ENCODE measurements at regions not wholly inside any gene's neighbourhood (a gene's known extent, or its start where the extent isn't known, plus 50 kb on each side); places are given as distances from the start of the nearest gene placed in this dataset.
"Not testable (repeated sequence)": the region's sequence is repeated elsewhere in the genome, so short reads cannot be mapped to it uniquely, and the experiment has no call there.

GRCh38 chr6:134402372-134402984, 84.6 kb upstream of the SGK1 start:
- DNase-seq (ENCODE audit: missing footprints): no peak
- no peak for ATAC-seq
- intact Hi-C loops (cut with DNase I): no loop called here

DNA sequence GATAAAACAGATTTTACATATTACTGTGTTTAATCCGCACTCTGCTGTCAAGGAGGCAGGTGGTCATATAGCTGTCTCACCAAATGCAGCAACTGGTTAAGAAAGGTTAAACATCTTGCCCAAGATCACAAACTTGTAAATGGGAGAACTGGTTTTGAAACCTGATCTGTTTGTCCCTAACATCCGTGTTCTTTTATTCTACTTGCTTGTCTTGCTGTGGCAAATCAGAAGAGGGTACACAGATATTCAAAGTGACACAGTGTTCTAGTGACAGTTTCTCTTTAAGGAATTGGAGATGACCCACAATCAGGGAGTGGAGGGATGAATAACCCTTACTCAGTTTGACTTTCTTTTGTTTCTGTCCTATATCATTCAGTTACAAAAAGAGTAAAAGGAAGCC, 83.0 kb upstream of the SGK1 start:
- DNase-seq (ENCODE audit: missing footprints) (no peak), ATAC-seq (no peak)
- intact Hi-C loops (cut with DNase I): no loop called here

- intact Hi-C loops (cut with DNase I): no loop called here
- DNase-seq (ENCODE audit: missing footprints) (no peak), ATAC-seq (no peak)
Observed at GRCh38 chr6:134398453-134398852, 80.5 kb upstream of the SGK1 start.

DNA sequence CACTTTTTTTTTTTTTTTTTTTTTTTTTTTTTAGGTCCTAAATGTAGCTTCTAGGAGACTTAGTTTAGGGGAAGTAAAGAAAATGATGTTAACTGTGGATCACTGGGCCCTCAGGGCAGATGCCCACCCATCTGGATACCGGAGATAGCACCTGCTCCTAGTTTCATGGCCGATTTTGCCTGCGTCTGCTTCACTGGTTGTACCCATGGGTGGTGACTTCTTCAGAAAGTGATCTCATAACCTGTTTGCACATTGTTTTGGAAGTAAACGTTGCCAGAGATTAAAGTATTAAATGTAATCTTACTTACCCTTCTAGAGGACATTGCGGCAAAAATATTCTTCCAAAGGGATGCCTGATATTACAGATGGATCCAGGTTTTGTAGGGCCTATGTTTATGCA, 79.8 kb upstream of the SGK1 start:
- DNase-seq (ENCODE audit: missing footprints): no peak
- no peak for ATAC-seq
- intact Hi-C loops (cut with DNase I): no loop called here

GRCh38 chr6:134394905-134395304, 77.0 kb upstream of the SGK1 start:
- ATAC-seq: no peak
- no peak for DNase-seq (ENCODE audit: missing footprints)
- intact Hi-C loops (cut with DNase I): no loop called here

GRCh38 chr6:134394208-134394607, 76.3 kb upstream of the SGK1 start:
- no peak for DNase-seq (ENCODE audit: missing footprints)
- intact Hi-C loops (cut with DNase I): no loop called here
- ATAC-seq: no peak

DNA sequence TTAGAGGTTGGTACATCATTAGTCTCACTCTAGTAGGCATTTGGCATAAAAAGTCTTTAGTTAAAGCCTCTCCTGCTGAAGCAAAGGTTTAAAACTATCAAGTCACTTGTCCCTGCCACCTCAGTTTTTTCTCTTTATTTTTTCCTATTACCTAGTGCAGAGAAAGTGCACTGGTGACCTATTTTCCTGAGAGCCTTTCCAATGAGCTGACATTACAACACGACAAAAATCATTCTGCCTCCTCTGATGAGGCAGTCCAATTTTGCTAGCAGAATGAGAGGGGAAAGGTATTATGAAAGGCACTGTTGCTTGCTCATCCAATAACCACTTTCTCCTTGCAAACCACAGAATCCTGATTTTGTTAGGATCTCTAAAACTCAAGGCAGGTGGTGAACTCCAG, 73.3 kb upstream of the SGK1 start:
- intact Hi-C loops (cut with DNase I): no loop called here
- ATAC-seq (no peak), DNase-seq (ENCODE audit: missing footprints) (no peak)

DNA sequence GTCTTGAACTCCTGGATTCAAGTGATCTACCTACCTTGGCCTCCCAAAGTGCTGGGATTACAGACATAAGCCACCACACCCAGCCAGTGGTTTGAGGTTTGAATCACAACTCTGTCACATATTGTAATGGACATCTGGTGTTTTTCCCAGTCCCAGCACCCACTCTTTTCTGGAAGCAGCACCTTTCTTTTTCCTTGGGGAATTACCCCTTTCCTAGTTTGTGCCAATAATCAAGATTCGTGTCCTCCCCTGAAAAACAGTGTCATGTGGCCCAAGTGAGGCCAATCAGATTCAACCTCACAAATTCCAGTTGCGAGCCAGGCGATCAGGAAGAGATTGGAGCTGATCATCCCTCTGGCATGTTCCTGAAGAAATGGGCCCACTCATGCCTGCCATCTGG, 71.7 kb upstream of the SGK1 start:
- ATAC-seq (no peak), DNase-seq (ENCODE audit: missing footprints) (no peak)
- intact Hi-C loops (cut with DNase I): no loop called here

DNA sequence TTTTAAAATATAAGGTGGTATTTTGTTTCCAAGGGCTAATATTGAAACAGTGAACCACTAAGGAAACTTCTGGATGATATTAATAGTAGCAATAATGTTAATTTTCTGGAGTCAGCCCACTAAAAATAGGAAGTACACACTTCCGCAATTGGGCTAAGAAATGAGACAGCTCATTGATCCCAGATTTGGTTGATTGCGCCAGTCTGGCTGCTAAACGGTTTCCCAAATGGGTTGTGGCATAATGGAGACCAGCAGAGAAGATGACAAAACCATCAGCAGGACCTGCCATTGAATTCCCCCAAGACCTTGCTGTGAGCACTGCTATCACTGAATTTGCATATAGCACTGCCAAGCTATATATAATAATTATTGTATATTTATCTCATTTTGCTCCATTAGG, 71.2 kb upstream of the SGK1 start:
- intact Hi-C loops (cut with DNase I): no loop called here
- ATAC-seq (no peak), DNase-seq (ENCODE audit: missing footprints) (no peak)

- ATAC-seq; intact Hi-C loops (cut with DNase I); DNase-seq (ENCODE audit: missing footprints): not testable (repeated sequence)
Observed at GRCh38 chr6:134386482-134386881, 68.6 kb upstream of the SGK1 start.

- no peak for ATAC-seq
- no peak for DNase-seq (ENCODE audit: missing footprints)
- intact Hi-C loops (cut with DNase I): no loop called here
Observed at GRCh38 chr6:134381959-134382358, 64.0 kb upstream of the SGK1 start.

- no peak for DNase-seq (ENCODE audit: missing footprints)
- ATAC-seq: no peak
- intact Hi-C loops (cut with DNase I): no loop called here
Observed at GRCh38 chr6:134379599-134379998, 61.7 kb upstream of the SGK1 start.

- no peak for DNase-seq (ENCODE audit: missing footprints)
- intact Hi-C loops (cut with DNase I): no loop called here
- ATAC-seq: no peak
Observed at GRCh38 chr6:134379076-134379475, 61.2 kb upstream of the SGK1 start.

GRCh38 chr6:134378426-134378825, 60.5 kb upstream of the SGK1 start:
- no peak for DNase-seq (ENCODE audit: missing footprints)
- intact Hi-C loops (cut with DNase I): no loop called here
- no peak for ATAC-seq

DNA sequence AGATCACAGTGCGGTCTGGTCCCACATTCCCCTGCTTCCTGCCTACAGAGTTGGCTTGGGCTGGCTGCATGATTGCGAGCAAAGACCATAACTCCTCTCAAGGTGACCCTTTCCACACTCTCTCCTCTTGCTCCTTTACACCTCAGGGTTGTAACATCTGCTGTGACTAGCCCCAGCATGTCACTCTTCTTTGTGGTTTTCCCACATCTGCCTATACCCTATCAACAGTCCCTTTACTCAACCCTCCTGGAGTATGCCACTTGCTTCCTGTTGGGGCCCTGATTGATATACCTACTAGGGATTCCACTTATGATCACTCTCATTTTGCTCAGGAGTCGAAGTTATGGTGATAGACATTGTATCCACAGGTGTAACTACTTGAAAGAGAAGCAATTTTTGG, 58.9 kb upstream of the SGK1 start:
- no peak for DNase-seq (ENCODE audit: missing footprints)
- no peak for ATAC-seq
- intact Hi-C loops (cut with DNase I): no loop called here

DNA sequence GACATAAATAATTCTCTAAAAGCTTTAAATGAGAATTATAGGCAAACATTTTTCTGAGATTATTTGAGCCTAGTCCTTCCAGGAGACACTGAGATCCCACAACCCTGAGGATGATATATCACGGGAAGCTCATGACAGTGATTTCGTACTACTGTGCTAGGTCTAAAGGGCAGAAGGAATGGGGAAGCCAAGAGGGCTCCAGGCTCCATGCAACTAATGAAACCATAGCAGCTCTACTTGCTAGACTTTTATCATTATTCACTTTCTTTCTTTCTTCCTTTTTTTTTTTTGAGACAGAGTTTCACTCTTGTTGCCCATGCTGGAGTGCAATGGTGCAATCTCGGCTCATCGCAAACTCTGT, 57.3 kb upstream of the SGK1 start:
- no peak for DNase-seq (ENCODE audit: missing footprints)
- intact Hi-C loops (cut with DNase I): no loop called here
- no peak for ATAC-seq

DNA sequence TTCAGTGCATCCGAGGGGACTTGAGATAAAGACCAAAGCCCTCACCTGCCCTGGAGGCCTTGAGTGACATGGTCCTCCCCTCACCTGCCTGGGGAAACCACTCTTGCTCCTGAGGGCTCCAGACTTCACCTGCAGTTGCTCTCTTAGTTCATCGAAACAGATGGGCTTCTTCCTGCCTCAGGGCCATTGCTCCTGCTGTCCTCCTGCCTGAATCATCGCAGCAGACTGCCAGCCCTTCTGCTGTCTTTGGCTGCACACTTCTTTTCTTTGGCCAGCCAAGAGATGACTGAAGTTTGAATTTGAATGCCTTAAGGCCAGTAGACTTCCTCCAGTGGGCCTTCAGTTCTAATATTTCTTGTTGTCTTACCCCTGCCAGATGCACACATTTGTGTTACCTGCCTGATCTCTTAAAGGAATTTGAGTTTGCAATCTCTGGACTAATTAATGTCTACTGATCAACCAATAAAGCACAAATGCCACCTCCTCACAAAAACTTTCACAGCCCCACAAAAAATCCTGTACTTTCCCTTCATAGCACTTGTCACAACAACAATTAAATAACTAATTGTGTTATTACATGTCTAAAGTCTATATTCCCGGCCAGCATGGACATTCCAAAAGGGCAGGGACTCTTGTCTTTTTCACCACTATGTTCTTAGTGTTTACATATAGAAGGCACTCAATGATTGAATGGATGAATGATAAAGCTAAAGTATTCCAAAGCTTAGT, 56.7 kb upstream of the SGK1 start:
- intact Hi-C loops (cut with DNase I): no loop called here
- ATAC-seq: no peak
- no peak for DNase-seq (ENCODE audit: missing footprints)

DNA sequence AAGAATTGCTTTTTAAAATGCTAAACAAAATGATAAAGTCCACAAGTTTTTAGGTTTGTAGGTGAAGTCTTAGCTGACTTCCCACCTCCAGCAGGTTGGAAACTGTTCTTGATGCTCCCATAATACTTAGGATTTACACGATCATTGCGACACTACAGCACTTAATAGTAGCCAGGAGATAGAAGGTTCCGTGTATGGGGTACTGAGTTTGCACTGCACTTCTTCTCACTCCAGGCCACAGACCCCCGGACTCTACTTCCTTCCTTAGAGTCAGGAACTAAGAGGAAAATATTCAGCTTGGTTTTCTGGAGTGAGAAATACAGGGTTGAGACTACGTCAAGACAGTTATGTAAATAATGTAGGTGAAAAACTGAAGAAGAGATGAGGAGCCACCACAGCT, 56.1 kb upstream of the SGK1 start:
- no peak for ATAC-seq
- intact Hi-C loops (cut with DNase I): no loop called here

DNA sequence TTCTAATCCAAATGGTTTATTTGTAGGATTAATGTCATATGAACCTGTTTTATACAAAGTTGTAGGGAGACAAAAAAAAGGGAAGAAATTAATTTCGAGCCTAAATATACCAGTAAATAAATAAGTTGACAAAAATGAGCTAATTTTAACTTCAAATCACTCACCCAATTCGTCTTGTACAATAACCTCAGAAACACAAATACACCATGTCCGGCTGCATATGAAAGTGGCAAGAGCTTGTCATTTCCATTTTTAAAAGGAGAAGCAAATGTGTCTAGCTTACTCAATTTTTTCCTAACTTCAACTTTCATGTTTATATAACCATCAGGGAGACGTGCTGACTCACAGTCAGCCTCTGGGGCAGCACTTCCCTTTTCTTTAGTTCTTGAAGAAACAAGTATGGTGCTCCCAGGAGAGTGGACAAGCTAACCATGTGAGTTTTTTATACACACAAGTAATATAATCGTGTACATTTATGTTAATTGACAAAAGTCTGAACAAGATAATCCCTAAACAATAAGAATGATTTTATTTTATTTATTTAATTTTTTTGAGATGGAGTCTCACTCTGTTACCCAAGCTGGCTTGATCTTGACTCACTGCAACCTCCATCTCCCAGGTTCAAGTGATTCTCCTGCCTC, 55.5 kb upstream of the SGK1 start:
- intact Hi-C loops (cut with DNase I): no loop called here
- DNase-seq (ENCODE audit: missing footprints): no peak
- ATAC-seq: peak; percentile 79

More for the DNA sequence above, 56.1 kb upstream of the SGK1 start:
- DNase-seq (ENCODE audit: missing footprints): no peak

DNA sequence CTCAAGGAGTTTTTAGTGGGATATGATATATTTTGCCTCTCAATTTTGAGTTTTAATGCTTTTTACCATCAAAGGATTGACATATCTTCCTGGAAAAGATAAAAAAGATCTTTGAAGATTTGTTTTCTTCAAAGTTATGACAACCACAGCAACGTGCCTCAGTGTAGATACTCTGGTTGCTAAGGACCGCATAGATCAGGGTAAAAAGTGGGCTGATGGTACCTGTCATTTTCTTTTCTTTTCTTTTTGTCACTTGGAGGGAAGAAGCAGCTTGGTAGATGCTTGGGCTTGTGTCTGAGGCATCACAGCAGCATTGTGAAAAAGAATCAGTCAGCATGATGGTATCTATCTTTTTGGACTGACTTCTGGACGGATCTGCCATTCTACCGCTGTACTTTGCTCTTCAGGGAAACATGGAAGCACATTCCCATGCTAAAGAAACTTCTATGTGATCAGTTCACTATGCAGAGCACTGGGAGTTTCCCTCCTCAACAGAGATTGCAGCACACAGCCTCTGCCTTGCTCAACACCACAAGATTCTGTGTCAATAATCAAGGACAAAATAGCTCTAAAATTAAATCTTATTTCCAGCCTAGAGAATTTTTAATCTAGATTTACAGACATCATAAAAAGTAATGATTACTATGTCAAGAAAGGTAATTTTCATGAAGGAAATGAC, 54.8 kb upstream of the SGK1 start:
- peak; percentile 77 for ATAC-seq
- intact Hi-C loops (cut with DNase I): no loop called here
- no peak for DNase-seq (ENCODE audit: missing footprints)
